IMR-90 (cell line): ENCODE measurements at regions not wholly inside any gene's neighbourhood (a gene's known extent, or its start where the extent isn't known, plus 50 kb on each side); places are given as distances from the start of the nearest gene placed in this dataset.

ENCODE experiments used
- ATAC-seq: fragments of 200-7000 bp; cut with Tn5 transposase; 2 replicates; pipeline ENCODE4 v1.9.1; 2020; ENCODE audit warnings: low read depth, mild to moderate bottlenecking, moderate library complexity
- BruUV-seq: library from RNA; stranded (reverse); fragments of 400-500 nt; replicated peaks from 2 replicates; lab custom pipeline; 2021; lab: Mats Ljungman, UMichigan
- CTCF ChIA-PET: fragments of 300-600 bp; formaldehyde crosslinking; extraction: SDS; loops from one replicate; lab custom pipeline; 2021; ENCODE audit warnings: antibody characterized with exemption; lab: Yijun Ruan, JAX
- POLR2A ChIA-PET: fragments of 300-600 bp; sonication (Branson Sonifier 250); formaldehyde crosslinking; loops from one replicate; lab custom pipeline; 2022; ENCODE audit warnings: antibody characterized with exemption; ENCODE audit not compliant: unreplicated experiment; lab: Charles Lee
- DNase-seq: peaks from one replicate; pipeline ENCODE4 v3.0.0; 2013
- H2AFZ ChIP-seq: replicated peaks from 2 replicates; pipeline ENCODE3; 2013; ENCODE audit warnings: low read length, mild to moderate bottlenecking; ENCODE audit not compliant: poor library complexity
- H2AK5ac ChIP-seq: 2 replicates; pipeline ENCODE4 v1.6.1; 2013; ENCODE audit warnings: low read depth, low read length, inconsistent platforms
- H2AK9ac ChIP-seq: replicated peaks from 2 replicates; pipeline ENCODE3; 2013; ENCODE audit warnings: mild to moderate bottlenecking, low read depth, low read length, moderate library complexity; ENCODE audit not compliant: poor library complexity
- H2BK120ac ChIP-seq: 2 replicates; pipeline ENCODE4 v1.6.1; 2013; ENCODE audit warnings: low read depth, low read length, inconsistent platforms
- H2BK15ac ChIP-seq: 3 replicates; pipeline ENCODE4 v1.6.1; 2013; ENCODE audit warnings: low read depth, low read length, inconsistent platforms
- H2BK20ac ChIP-seq: 2 replicates; pipeline ENCODE4 v1.6.1; 2013; ENCODE audit warnings: low read depth, mild to moderate bottlenecking, inconsistent platforms, low read length, moderate library complexity
- H2BK5ac ChIP-seq: 2 replicates; pipeline ENCODE4 v1.6.1; 2013; ENCODE audit warnings: mild to moderate bottlenecking, low read depth, low read length, inconsistent platforms; ENCODE audit not compliant: poor library complexity, severe bottlenecking
- H3K14ac ChIP-seq: replicated peaks from 2 replicates; pipeline ENCODE4 v1.6.1; 2013; ENCODE audit warnings: low read depth, low read length, inconsistent platforms
- H3K18ac ChIP-seq: 2 replicates; pipeline ENCODE4 v1.6.1; 2013; ENCODE audit warnings: low read depth, low read length, control low read depth
- H3K23ac ChIP-seq: 2 replicates; pipeline ENCODE4 v1.6.1; 2013; ENCODE audit warnings: low read depth, low read length, inconsistent platforms
- H3K27ac ChIP-seq: 2 replicates; pipeline ENCODE4 v1.5.1; 2013; ENCODE audit warnings: mild to moderate bottlenecking, control low read depth, low read length; ENCODE audit not compliant: insufficient read depth
- H3K27me3 ChIP-seq: 2 replicates; pipeline ENCODE4 v1.6.1; 2013; ENCODE audit warnings: low read length; ENCODE audit not compliant: control insufficient read depth, insufficient read depth
- H3K36me3 ChIP-seq: 2 replicates; pipeline ENCODE4 v1.6.1; 2013; ENCODE audit warnings: low read length, mixed read lengths; ENCODE audit not compliant: control insufficient read depth, insufficient read depth
- H3K4ac ChIP-seq: 2 replicates; pipeline ENCODE4 v1.6.1; 2013; ENCODE audit warnings: low read depth, low read length, inconsistent platforms
- H3K4me1 ChIP-seq: 2 replicates; pipeline ENCODE4 v1.6.1; 2013; ENCODE audit warnings: low read length, mixed read lengths; ENCODE audit not compliant: control insufficient read depth, insufficient read depth
- H3K4me2 ChIP-seq: 2 replicates; pipeline ENCODE4 v1.6.1; 2013; ENCODE audit warnings: low read depth, mild to moderate bottlenecking, control low read depth, low read length, moderate library complexity
- H3K4me3 ChIP-seq: 2 replicates; pipeline ENCODE4 v1.5.1; 2013; ENCODE audit warnings: low read depth, mild to moderate bottlenecking, control low read depth, low read length, moderate library complexity; ENCODE audit not compliant: insufficient read depth
- H3K56ac ChIP-seq: 2 replicates; pipeline ENCODE4 v1.6.1; 2013; ENCODE audit warnings: low read length, inconsistent platforms; ENCODE audit not compliant: insufficient read depth; ENCODE audit errors: extremely low read depth
- H3K79me1 ChIP-seq, 2 experiments: 2 replicates each; pipeline ENCODE4 v1.6.1; 2013; ENCODE audit warnings: low read length in 2 of 2, inconsistent platforms in 1 of 2, low read depth in 1 of 2
- H3K9ac ChIP-seq: 2 replicates; pipeline ENCODE4 v1.6.1; 2013; ENCODE audit warnings: low read depth, low read length, control low read depth
- H3K9me1 ChIP-seq: 2 replicates; pipeline ENCODE4 v1.6.1; 2013; ENCODE audit warnings: low read length, inconsistent platforms; ENCODE audit not compliant: insufficient read depth
- H3K9me3 ChIP-seq: 2 replicates; pipeline ENCODE4 v1.6.1; 2013; ENCODE audit warnings: low read length; ENCODE audit not compliant: control insufficient read depth, insufficient read depth
- H4K20me1 ChIP-seq: 2 replicates; pipeline ENCODE4 v1.6.1; 2013; ENCODE audit warnings: low read length, inconsistent platforms; ENCODE audit not compliant: insufficient read depth
- H4K5ac ChIP-seq: 2 replicates; pipeline ENCODE4 v1.6.1; 2013; ENCODE audit warnings: mild to moderate bottlenecking, low read depth, low read length, control low read depth
- H4K8ac ChIP-seq, 2 experiments: 2 replicates each; pipeline ENCODE4 v1.6.1; 2013; ENCODE audit warnings: low read depth in 2 of 2, low read length in 2 of 2, control low read depth in 1 of 2, inconsistent platforms in 1 of 2
- H4K91ac ChIP-seq: 2 replicates; pipeline ENCODE4 v1.6.1; 2013; ENCODE audit warnings: low read depth, low read length, inconsistent platforms; ENCODE audit not compliant: insufficient read depth
- BHLHE40 ChIP-seq: fragments of 150-350 bp; IDR thresholded peaks from 2 replicates; pipeline ENCODE4 v1.6.1; 2016; ENCODE audit warnings: mild to moderate bottlenecking, low read depth, low read length
- CEBPB ChIP-seq: IDR thresholded peaks from 2 replicates; pipeline ENCODE4 v1.6.1; 2012; ENCODE audit warnings: low read depth, low read length, improper control_type of control experiment
- CHD1 ChIP-seq: IDR thresholded peaks from 2 replicates; pipeline ENCODE4 v1.6.1; 2012; ENCODE audit warnings: low read depth, low read length, improper control_type of control experiment
- CTCF ChIP-seq: conservative IDR thresholded peaks from 2 replicates; pipeline ENCODE4 v1.5.1; 2012; ENCODE audit warnings: mild to moderate bottlenecking, low read depth, low read length, improper control_type of control experiment
- FOS ChIP-seq: fragments of 150-350 bp; IDR thresholded peaks from 2 replicates; pipeline ENCODE4 v1.6.1; 2016; ENCODE audit warnings: low read depth, low read length
- MAFK ChIP-seq: IDR thresholded peaks from 2 replicates; pipeline ENCODE4 v1.6.1; 2012; ENCODE audit warnings: low read depth, low read length, improper control_type of control experiment
- MAZ ChIP-seq: IDR thresholded peaks from 2 replicates; pipeline ENCODE4 v1.6.1; 2012; ENCODE audit warnings: low read depth, mild to moderate bottlenecking, low read length, improper control_type of control experiment, moderate library complexity, borderline replicate concordance
- MXI1 ChIP-seq: IDR thresholded peaks from 2 replicates; pipeline ENCODE4 v1.6.1; 2012; ENCODE audit warnings: low read depth, mild to moderate bottlenecking, low read length, moderate library complexity, borderline replicate concordance
- NFE2L2 ChIP-seq: fragments of 150-350 bp; IDR thresholded peaks from 2 replicates; pipeline ENCODE4 v1.6.1; 2016; ENCODE audit warnings: low read depth, mild to moderate bottlenecking, low read length
- POLR2A ChIP-seq: IDR thresholded peaks from 2 replicates; pipeline ENCODE4 v1.6.1; 2012; ENCODE audit warnings: mild to moderate bottlenecking, low read depth, low read length
- RAD21 ChIP-seq: IDR thresholded peaks from 2 replicates; pipeline ENCODE4 v1.6.1; 2012; ENCODE audit warnings: low read length, improper control_type of control experiment
- RCOR1 ChIP-seq: IDR thresholded peaks from 2 replicates; pipeline ENCODE4 v1.6.1; 2012; ENCODE audit warnings: mild to moderate bottlenecking, low read length, improper control_type of control experiment; ENCODE audit not compliant: insufficient replicate concordance
- RFX5 ChIP-seq: IDR thresholded peaks from 2 replicates; pipeline ENCODE4 v1.8.0; 2012; ENCODE audit warnings: low read depth, mild to moderate bottlenecking, low read length, moderate library complexity
- SMC3 ChIP-seq: fragments of 150-350 bp; IDR thresholded peaks from 2 replicates; pipeline ENCODE4 v1.6.1; 2016; ENCODE audit warnings: low read depth, mild to moderate bottlenecking, antibody characterized with exemption, low read length, moderate library complexity
- WGBS, 2 experiments: methylation state at CpG; one replicate each; pipeline versions ENCODE4 v1.1.5 to v1.1.7; 2013; ENCODE audit warnings: missing lambda C conversion rate in 2 of 2; ENCODE audit not compliant: insufficient read length in 1 of 2; ENCODE audit errors: extremely low coverage in 2 of 2; 5-methylcytosine and 5-hydroxymethylcytosine counted together
- dilution Hi-C: fragments of 300-500 bp; cut with HindIII; formaldehyde crosslinking; loops from one replicate; pipeline ENCODE4 v1.14.3; 2018; ENCODE audit warnings: low sequenced_read_pairs; ENCODE audit not compliant: unreplicated experiment
- in situ Hi-C: fragments of 300-500 bp; cut with MboI; formaldehyde crosslinking; loops from 3 replicates; pipeline ENCODE4 v1.14.3; 2019; ENCODE audit warnings: low sequenced_read_pairs, inconsistent platforms, mixed read lengths
- intact Hi-C: fragments of 100-400 bp; cut with micrococcal nuclease; formaldehyde crosslinking; loops from 2 replicates; pipeline ENCODE4 v1.10.0; 2022
- TF ChIP-seq, protein P1 (sequence below): fragments of 150-350 bp; IDR thresholded peaks from 2 replicates; pipeline ENCODE4 v1.6.1; 2017; ENCODE audit warnings: mild to moderate bottlenecking, antibody characterized with exemption, low read length, low read depth

DNA sequence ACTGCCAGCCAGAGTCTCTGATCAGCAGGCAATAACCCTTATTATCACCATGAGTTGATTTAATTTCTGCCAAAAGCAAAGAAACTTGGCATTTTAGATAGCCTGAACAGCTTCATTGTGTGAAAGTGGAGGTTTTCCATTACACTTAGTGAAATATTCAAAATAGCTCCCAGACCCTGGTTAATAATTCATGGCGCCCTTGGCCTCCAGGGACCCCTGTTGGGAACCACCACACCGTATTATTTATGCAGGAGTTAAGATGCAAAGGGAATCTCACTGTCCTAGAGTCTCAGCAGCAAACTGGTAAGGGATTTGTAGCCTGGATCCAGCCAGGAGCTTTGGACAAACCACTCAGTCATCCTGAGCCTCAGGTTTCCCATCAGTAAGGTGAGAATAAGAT, 110.0 kb upstream of the PABPC3 start:
- Histone ChIP-seq H2AK5ac (no peak overlapping the region), H3K14ac (no peak overlapping the region), H3K9me1 (no peaks in the 10 kb centered on the region), H3K36me3 (no peaks in the 10 kb centered on the region), H3K18ac (no peak overlapping the region), H4K8ac (no peak overlapping the region), H3K4ac (no peak overlapping the region), H3K9me3 (no peaks in the 10 kb centered on the region; the same call in 1 of the 2 replicates), H2BK120ac (no peak overlapping the region), H3K4me3 (no peak overlapping the region), H2BK15ac (no peak overlapping the region), H3K23ac (no peak overlapping the region), H4K5ac (no peak overlapping the region), H3K79me1 (no peaks in the 10 kb centered on the region), H3K4me1 (no peaks in the 10 kb centered on the region), H3K4me2 (no peak overlapping the region), H2AFZ (no peak overlapping the region), H4K91ac (no peak overlapping the region), H4K20me1 (no peaks in the 10 kb centered on the region), H3K27ac (no peak overlapping the region), H3K9ac (no peak overlapping the region), H3K56ac (no peak overlapping the region), H2BK5ac (no peak overlapping the region), H2BK20ac (no peak overlapping the region), H2AK9ac (no peak overlapping the region), H3K27me3 (peaks cover 13% of the 10 kb centered on the region)
- ChIA-PET CTCF (no interaction called here), POLR2A (no interaction called here)
- BruUV-seq: no TSS peak
- no peak for ATAC-seq
- in situ Hi-C loops: no loop called here
- no CpG with 5 or more reads among the region's 2 CpGs for WGBS, 2 experiments
- no peak for TF ChIP-seq CEBPB
- TF ChIP-seq MAZ: no peak
- TF ChIP-seq, protein P1, sequence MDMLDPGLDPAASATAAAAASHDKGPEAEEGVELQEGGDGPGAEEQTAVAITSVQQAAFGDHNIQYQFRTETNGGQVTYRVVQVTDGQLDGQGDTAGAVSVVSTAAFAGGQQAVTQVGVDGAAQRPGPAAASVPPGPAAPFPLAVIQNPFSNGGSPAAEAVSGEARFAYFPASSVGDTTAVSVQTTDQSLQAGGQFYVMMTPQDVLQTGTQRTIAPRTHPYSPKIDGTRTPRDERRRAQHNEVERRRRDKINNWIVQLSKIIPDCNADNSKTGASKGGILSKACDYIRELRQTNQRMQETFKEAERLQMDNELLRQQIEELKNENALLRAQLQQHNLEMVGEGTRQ: no peak
- no peak for TF ChIP-seq MXI1
- no peak for TF ChIP-seq NFE2L2
- no peak for TF ChIP-seq SMC3
- no peak for TF ChIP-seq MAFK
- TF ChIP-seq RFX5: no peak
- no peak for TF ChIP-seq CHD1
- no peak for TF ChIP-seq FOS
- TF ChIP-seq RAD21: no peak
- TF ChIP-seq POLR2A: no peak
- no peak for TF ChIP-seq RCOR1
- TF ChIP-seq BHLHE40: no peak
- TF ChIP-seq CTCF: no peak
- dilution Hi-C loops: no loop called here
- no peak for DNase-seq
- intact Hi-C loops: no loop called here
